ENCODE measurements at regions not wholly inside any gene's neighbourhood (a gene's known extent, or its start where the extent isn't known, plus 50 kb on each side); places are given as distances from the start of the nearest gene placed in this dataset.

GRCh38 chr2:7899923-7900322 lies 781.9 kb upstream of the ID2 start:
- Histone ChIP-seq H3K9me3 (no peaks in the 10 kb centered on the region), H3K4me1 (no peaks in the 10 kb centered on the region), H3K4me3 (ENCODE audit: low read depth, low read length) (no peak overlapping the region), H3K27me3 (replicated peaks; ENCODE audit: control insufficient read depth, insufficient read depth, low read length) (no peaks in the 10 kb centered on the region), H3K36me3 (ENCODE audit: control insufficient read depth, insufficient read depth, low read length) (no peaks in the 10 kb centered on the region)
- H3K27me3 Mint-ChIP-seq (ENCODE audit: insufficient read depth, unreplicated experiment): peaks cover 6% of the 10 kb centered on the region
- no peaks in the 10 kb centered on the region for H3K36me3 Mint-ChIP-seq (ENCODE audit: insufficient read depth, unreplicated experiment)
- no TSS peak for BruUV-seq (replicated peaks)
- no peak for TF ChIP-seq CTCF (IDR thresholded peaks at IDR 0.05; ENCODE audit: insufficient read depth in 1 of 2, low read depth in 1 of 2, low read length in 1 of 2, severe bottlenecking in 1 of 2, unreplicated experiment in 1 of 2)
- H3K27ac Mint-ChIP-seq (ENCODE audit: unreplicated experiment): no peak overlapping the region
- no peaks in the 10 kb centered on the region for H3K9me3 Mint-ChIP-seq (ENCODE audit: unreplicated experiment)
- intact Hi-C loops (cut with micrococcal nuclease; ENCODE audit: unreplicated experiment): no loop called here
- H3K4me3 Mint-ChIP-seq (ENCODE audit: unreplicated experiment): no peak overlapping the region
- no peaks in the 10 kb centered on the region for H3K4me1 Mint-ChIP-seq (ENCODE audit: low read depth, unreplicated experiment)
- no peak for DNase-seq
- POLR2A ChIA-PET: no interaction called here
- CTCF ChIA-PET: no interaction called here

GRCh38 chr2:7900593-7900992 lies 781.3 kb upstream of the ID2 start:
- no peak overlapping the region for H3K27ac Mint-ChIP-seq (ENCODE audit: unreplicated experiment)
- Histone ChIP-seq H3K4me3 (ENCODE audit: low read depth, low read length) (no peak overlapping the region), H3K4me1 (no peaks in the 10 kb centered on the region), H3K9me3 (no peaks in the 10 kb centered on the region), H3K27me3 (replicated peaks; ENCODE audit: control insufficient read depth, insufficient read depth, low read length) (no peaks in the 10 kb centered on the region), H3K36me3 (ENCODE audit: control insufficient read depth, insufficient read depth, low read length) (no peaks in the 10 kb centered on the region)
- BruUV-seq (replicated peaks): no TSS peak
- no peaks in the 10 kb centered on the region for H3K36me3 Mint-ChIP-seq (ENCODE audit: insufficient read depth, unreplicated experiment)
- no peaks in the 10 kb centered on the region for H3K4me1 Mint-ChIP-seq (ENCODE audit: low read depth, unreplicated experiment)
- H3K9me3 Mint-ChIP-seq (ENCODE audit: unreplicated experiment): no peaks in the 10 kb centered on the region
- TF ChIP-seq CTCF (IDR thresholded peaks at IDR 0.05; ENCODE audit: insufficient read depth in 1 of 2, low read depth in 1 of 2, low read length in 1 of 2, severe bottlenecking in 1 of 2, unreplicated experiment in 1 of 2): no peak
- intact Hi-C loops (cut with micrococcal nuclease; ENCODE audit: unreplicated experiment): no loop called here
- CTCF ChIA-PET: no interaction called here
- DNase-seq: no peak
- POLR2A ChIA-PET: no interaction called here
- H3K27me3 Mint-ChIP-seq (ENCODE audit: insufficient read depth, unreplicated experiment): peaks cover 6% of the 10 kb centered on the region
- H3K4me3 Mint-ChIP-seq (ENCODE audit: unreplicated experiment): no peak overlapping the region

- Mint-ChIP-seq H3K27me3 (ENCODE audit: insufficient read depth, unreplicated experiment) (peaks cover 6% of the 10 kb centered on the region), H3K36me3 (ENCODE audit: insufficient read depth, unreplicated experiment) (no peaks in the 10 kb centered on the region), H3K27ac (ENCODE audit: unreplicated experiment) (no peak overlapping the region), H3K4me3 (ENCODE audit: unreplicated experiment) (no peak overlapping the region), H3K4me1 (ENCODE audit: low read depth, unreplicated experiment) (no peaks in the 10 kb centered on the region), H3K9me3 (ENCODE audit: unreplicated experiment) (no peaks in the 10 kb centered on the region)
- intact Hi-C loops (cut with micrococcal nuclease; ENCODE audit: unreplicated experiment): no loop called here
- Histone ChIP-seq H3K27me3 (replicated peaks; ENCODE audit: control insufficient read depth, insufficient read depth, low read length) (no peaks in the 10 kb centered on the region), H3K9me3 (no peaks in the 10 kb centered on the region), H3K4me3 (ENCODE audit: low read depth, low read length) (no peak overlapping the region), H3K4me1 (no peaks in the 10 kb centered on the region), H3K36me3 (ENCODE audit: control insufficient read depth, insufficient read depth, low read length) (no peaks in the 10 kb centered on the region)
- ChIA-PET POLR2A (no interaction called here), CTCF (no interaction called here)
- no TSS peak for BruUV-seq (replicated peaks)
- no peak for DNase-seq
- no peak for TF ChIP-seq CTCF (IDR thresholded peaks at IDR 0.05; ENCODE audit: insufficient read depth in 1 of 2, low read depth in 1 of 2, low read length in 1 of 2, severe bottlenecking in 1 of 2, unreplicated experiment in 1 of 2)
These were observed 779.5 kb upstream of the ID2 start for GRCh38 chr2:7902251-7902765.

Measured in Caco-2 (cell line).